ENCODE measurements at regions not wholly inside any gene's neighbourhood (a gene's known extent, or its start where the extent isn't known, plus 50 kb on each side); places are given as distances from the start of the nearest gene placed in this dataset.

- CTCF ChIA-PET: interaction anchor here (1.6 to 1.9 kb wide), 2 partner anchors 336 to 622 kb away, joined by 4 to 7 read pairs; no protein-coding TSS in a partner anchor
- POLR2A ChIA-PET: no interaction called here
- DNase-seq (ENCODE audit: low read depth, low spot score): no peak
- H3K4me3 ChIP-seq (ENCODE audit: low read depth, low read length): no peak overlapping the region
- TF ChIP-seq, protein P1, sequence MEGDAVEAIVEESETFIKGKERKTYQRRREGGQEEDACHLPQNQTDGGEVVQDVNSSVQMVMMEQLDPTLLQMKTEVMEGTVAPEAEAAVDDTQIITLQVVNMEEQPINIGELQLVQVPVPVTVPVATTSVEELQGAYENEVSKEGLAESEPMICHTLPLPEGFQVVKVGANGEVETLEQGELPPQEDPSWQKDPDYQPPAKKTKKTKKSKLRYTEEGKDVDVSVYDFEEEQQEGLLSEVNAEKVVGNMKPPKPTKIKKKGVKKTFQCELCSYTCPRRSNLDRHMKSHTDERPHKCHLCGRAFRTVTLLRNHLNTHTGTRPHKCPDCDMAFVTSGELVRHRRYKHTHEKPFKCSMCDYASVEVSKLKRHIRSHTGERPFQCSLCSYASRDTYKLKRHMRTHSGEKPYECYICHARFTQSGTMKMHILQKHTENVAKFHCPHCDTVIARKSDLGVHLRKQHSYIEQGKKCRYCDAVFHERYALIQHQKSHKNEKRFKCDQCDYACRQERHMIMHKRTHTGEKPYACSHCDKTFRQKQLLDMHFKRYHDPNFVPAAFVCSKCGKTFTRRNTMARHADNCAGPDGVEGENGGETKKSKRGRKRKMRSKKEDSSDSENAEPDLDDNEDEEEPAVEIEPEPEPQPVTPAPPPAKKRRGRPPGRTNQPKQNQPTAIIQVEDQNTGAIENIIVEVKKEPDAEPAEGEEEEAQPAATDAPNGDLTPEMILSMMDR (IDR thresholded peaks at IDR 0.05; ENCODE audit: insufficient read depth, low read length, missing control alignments): no peak
Measured at GRCh38 chr5:57836331-57836730, 353.7 kb upstream of the ACTBL2 start.

GRCh38 chr5:57834829-57835608 is 352.4 kb upstream of the ACTBL2 start:
- H3K4me3 ChIP-seq (ENCODE audit: low read depth, low read length): no peak overlapping the region
- TF ChIP-seq, protein P1 (IDR thresholded peaks at IDR 0.05; ENCODE audit: insufficient read depth, low read length, missing control alignments): no peak
- CTCF ChIA-PET: interaction anchor here (0.9 to 1.9 kb wide), 4 partner anchors 9 to 623 kb away, joined by 3 to 4 read pairs (median 4); no protein-coding TSS in a partner anchor
- POLR2A ChIA-PET: no interaction called here
- DNase-seq (ENCODE audit: low read depth, low spot score): no peak

- no peak for DNase-seq (ENCODE audit: low read depth, low spot score)
- TF ChIP-seq, protein P1 (IDR thresholded peaks at IDR 0.05; ENCODE audit: insufficient read depth, low read length, missing control alignments): no peak
- H3K4me3 ChIP-seq (ENCODE audit: low read depth, low read length): no peak overlapping the region
- CTCF ChIA-PET: no interaction called here
- POLR2A ChIA-PET: no interaction called here
Measured at GRCh38 chr5:57833489-57833888, 350.9 kb upstream of the ACTBL2 start.

DNA sequence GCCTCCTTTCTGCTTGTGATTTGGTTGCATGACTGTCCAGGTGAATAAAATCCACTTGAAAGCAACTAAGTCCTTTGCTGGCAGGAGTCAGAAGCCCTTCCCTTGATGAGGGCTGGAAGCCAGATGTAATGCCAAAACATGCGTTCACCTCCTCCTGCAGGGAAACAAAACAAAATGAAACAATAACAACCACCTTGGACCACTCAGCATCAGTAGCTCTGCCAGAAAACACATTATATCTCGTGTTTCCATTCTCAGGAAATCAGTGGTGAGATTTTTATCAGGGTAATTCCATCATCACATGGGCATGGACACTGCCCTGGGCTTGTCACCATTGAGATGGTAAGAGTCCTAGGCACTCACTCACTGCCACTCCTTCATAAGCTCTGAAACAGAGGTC is 350.3 kb upstream of the ACTBL2 start:
- ChIA-PET CTCF (no interaction called here), POLR2A (no interaction called here)
- DNase-seq (ENCODE audit: low read depth, low spot score): no peak
- no peak overlapping the region for H3K4me3 ChIP-seq (ENCODE audit: low read depth, low read length)
- TF ChIP-seq, protein P1 (IDR thresholded peaks at IDR 0.05; ENCODE audit: insufficient read depth, low read length, missing control alignments): no peak

DNA sequence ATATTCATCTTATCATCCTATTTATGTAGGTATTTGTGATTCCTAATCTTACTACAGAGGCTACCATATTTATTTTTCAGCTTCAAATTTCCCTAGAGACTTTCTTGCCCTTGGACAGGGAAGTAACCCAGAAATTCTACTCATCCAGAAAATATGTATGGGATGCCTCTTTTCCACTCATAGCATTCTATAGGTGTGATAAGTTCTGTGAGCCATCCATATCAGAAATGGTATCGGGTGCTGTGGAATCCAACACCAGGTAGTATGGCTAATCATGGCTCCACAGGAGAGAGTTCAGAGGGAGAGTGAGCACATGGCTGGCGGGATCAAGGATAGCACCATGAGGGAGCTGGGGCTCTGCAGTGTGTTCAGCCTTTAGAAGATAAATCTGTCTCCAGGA is 349.3 kb upstream of the ACTBL2 start:
- TF ChIP-seq, protein P1 (IDR thresholded peaks at IDR 0.05; ENCODE audit: insufficient read depth, low read length, missing control alignments): no peak
- H3K4me3 ChIP-seq (ENCODE audit: low read depth, low read length): no peak overlapping the region
- POLR2A ChIA-PET: interaction anchor here (1.0 kb wide), 1 partner anchor 628 kb away, joined by 4 read pairs; the partner anchor contains the start of gene PLK2
- DNase-seq (ENCODE audit: low read depth, low spot score): no peak
- CTCF ChIA-PET: interaction anchor here (1.3 kb wide), 1 partner anchor 53 kb away, joined by 4 read pairs; no protein-coding TSS in a partner anchor

GRCh38 chr5:57831090-57831489 is 348.5 kb upstream of the ACTBL2 start:
- ChIA-PET CTCF (no interaction called here), POLR2A (no interaction called here)
- TF ChIP-seq, protein P1 (IDR thresholded peaks at IDR 0.05; ENCODE audit: insufficient read depth, low read length, missing control alignments): no peak
- H3K4me3 ChIP-seq (ENCODE audit: low read depth, low read length): no peak overlapping the region
- DNase-seq (ENCODE audit: low read depth, low spot score): no peak

All from AG04449 (cell line).